KMS-11 (cell line): ENCODE measurements at regions not wholly inside any gene's neighbourhood (a gene's known extent, or its start where the extent isn't known, plus 50 kb on each side); places are given as distances from the start of the nearest gene placed in this dataset.

ENCODE experiments used
- H2AFZ ChIP-seq: fragments of 200-600 bp; sonication (generic); 2 replicates; pipeline ENCODE4 v1.6.1; 2016; ENCODE audit warnings: antibody characterized with exemption, mixed run types, low read depth
- H3K27ac ChIP-seq: fragments of 200-600 bp; sonication (generic); 2 replicates; pipeline ENCODE4 v1.6.1; 2016; ENCODE audit warnings: mild to moderate bottlenecking, mixed run types
- H3K27me3 ChIP-seq: fragments of 200-600 bp; sonication (generic); 2 replicates; pipeline ENCODE4 v1.6.1; 2017; ENCODE audit warnings: mild to moderate bottlenecking, low read depth, mixed run types, moderate library complexity; ENCODE audit not compliant: insufficient read depth
- H3K36me3 ChIP-seq: fragments of 200-600 bp; sonication (generic); 2 replicates; pipeline ENCODE4 v1.6.1; 2017; ENCODE audit warnings: mild to moderate bottlenecking, mixed run types; ENCODE audit not compliant: insufficient read depth
- H3K4me1 ChIP-seq: fragments of 200-600 bp; sonication (generic); 2 replicates; pipeline ENCODE4 v1.6.1; 2016; ENCODE audit warnings: mild to moderate bottlenecking, low read depth, mixed run types; ENCODE audit not compliant: poor library complexity, severe bottlenecking
- H3K4me2 ChIP-seq: fragments of 200-600 bp; sonication (generic); 2 replicates; pipeline ENCODE4 v1.7.0; 2016; ENCODE audit warnings: mild to moderate bottlenecking, mixed run types
- H3K4me3 ChIP-seq: fragments of 200-600 bp; sonication (generic); IDR thresholded peaks from 2 replicates; pipeline ENCODE4 v1.6.1; 2017; ENCODE audit warnings: low read depth, low read length, mixed read lengths; ENCODE audit not compliant: insufficient read depth
- H3K79me2 ChIP-seq: fragments of 200-600 bp; sonication (generic); 2 replicates; pipeline ENCODE4 v1.6.1; 2016; ENCODE audit warnings: low read depth, mixed run types; ENCODE audit not compliant: insufficient read depth
- H3K9ac ChIP-seq: fragments of 200-600 bp; sonication (generic); 2 replicates; pipeline ENCODE4 v1.6.1; 2016; ENCODE audit warnings: mild to moderate bottlenecking, mixed run types
- H4K20me1 ChIP-seq: fragments of 200-600 bp; sonication (generic); 2 replicates; pipeline ENCODE4 v1.6.1; 2016; ENCODE audit warnings: mild to moderate bottlenecking, mixed run types; ENCODE audit not compliant: insufficient read depth
- CTCF ChIP-seq: fragments of 200-600 bp; sonication (generic); conservative IDR thresholded peaks from 2 replicates; pipeline ENCODE4 v1.6.1; 2017; ENCODE audit warnings: low read depth, mild to moderate bottlenecking, antibody characterized with exemption, low read length, moderate library complexity, mixed read lengths

- H3K79me2 ChIP-seq, result no peaks in the 10 kb centered on the region
- H3K27me3 ChIP-seq, result no peaks in the 10 kb centered on the region
- no peak overlapping the region for H3K4me3 ChIP-seq
- TF ChIP-seq CTCF, result no peak
- no peaks in the 10 kb centered on the region for H4K20me1 ChIP-seq
- H3K27ac ChIP-seq, result no peak overlapping the region
- no peak overlapping the region for H3K9ac ChIP-seq
- no peak overlapping the region for H3K4me2 ChIP-seq
- peaks cover 17% of the 10 kb centered on the region for H3K4me1 ChIP-seq
- no peaks in the 10 kb centered on the region for H3K36me3 ChIP-seq
- H2AFZ ChIP-seq, result no peak overlapping the region
These were observed 78.3 kb upstream of the EGFL6 start for GRCh38 chrX:13491061-13491460.

- Histone ChIP-seq H3K79me2 (no peaks in the 10 kb centered on the region), H3K9ac (no peak overlapping the region), H3K27ac (no peak overlapping the region), H4K20me1 (no peaks in the 10 kb centered on the region), H3K4me2 (no peak overlapping the region), H3K4me1 (peaks cover 17% of the 10 kb centered on the region), H3K27me3 (no peaks in the 10 kb centered on the region), H3K36me3 (no peaks in the 10 kb centered on the region), H3K4me3 (no peak overlapping the region), H2AFZ (no peak overlapping the region)
- TF ChIP-seq CTCF, result no peak
These were observed 79.9 kb upstream of the EGFL6 start for GRCh38 chrX:13489454-13489853.

GRCh38 chrX:13487731-13488505, 81.5 kb upstream of the EGFL6 start:
- TF ChIP-seq CTCF, result peak; percentile 65
- H3K4me1 ChIP-seq, result peaks cover 17% of the 10 kb centered on the region
- peak overlapping the region; percentile 34; the same call in 1 of the 2 replicates for H3K4me2 ChIP-seq
- H2AFZ ChIP-seq, result peak overlapping the region; percentile 66; the same call in 1 of the 2 replicates
- H3K27me3 ChIP-seq, result no peaks in the 10 kb centered on the region
- no peak overlapping the region; the same call in 1 of the 2 replicates for H3K9ac ChIP-seq
- no peaks in the 10 kb centered on the region for H3K79me2 ChIP-seq
- no peak overlapping the region for H3K4me3 ChIP-seq
- no peaks in the 10 kb centered on the region for H3K36me3 ChIP-seq
- no peaks in the 10 kb centered on the region for H4K20me1 ChIP-seq
- peak overlapping the region; percentile 31; the same call in 1 of the 2 replicates for H3K27ac ChIP-seq

GRCh38 chrX:13485167-13485566, 84.2 kb upstream of the EGFL6 start:
- Histone ChIP-seq H3K4me1 (peaks cover 17% of the 10 kb centered on the region), H3K4me3 (no peak overlapping the region), H3K9ac (no peak overlapping the region), H2AFZ (no peak overlapping the region), H3K79me2 (no peaks in the 10 kb centered on the region), H3K36me3 (no peaks in the 10 kb centered on the region), H4K20me1 (no peaks in the 10 kb centered on the region), H3K27ac (no peak overlapping the region), H3K27me3 (no peaks in the 10 kb centered on the region), H3K4me2 (no peak overlapping the region)
- TF ChIP-seq CTCF, result no peak
